GM23338 (cell line): ENCODE measurements at regions not wholly inside any gene's neighbourhood (a gene's known extent, or its start where the extent isn't known, plus 50 kb on each side); places are given as distances from the start of the nearest gene placed in this dataset.

Experiments used
- CREB1 ChIP-seq: fragments of 250-450 bp; sonication (Bioruptor Pico); IDR thresholded peaks from 2 replicates; pipeline ENCODE4 v1.5.0; 2020; ENCODE audit warnings: low read depth, mild to moderate bottlenecking, moderate library complexity
- EZH2 ChIP-seq: fragments of 200-600 bp; sonication (generic); IDR thresholded peaks from one replicate; pipeline ENCODE4 v1.8.0; 2017; ENCODE audit warnings: antibody characterized with exemption, mild to moderate bottlenecking, low read depth; ENCODE audit not compliant: unreplicated experiment
- EZH2phosphoT487 ChIP-seq: fragments of 200-600 bp; sonication (generic); IDR thresholded peaks from one replicate; pipeline ENCODE4 v1.8.1; 2018; ENCODE audit warnings: antibody characterized with exemption; ENCODE audit not compliant: unreplicated experiment
- JUNB ChIP-seq: IDR thresholded peaks from one replicate; pipeline ENCODE4 v1.6.1; 2016; ENCODE audit warnings: antibody characterized with exemption; ENCODE audit not compliant: unreplicated experiment
- NANOG ChIP-seq: IDR thresholded peaks from 2 replicates; pipeline ENCODE4 v1.6.1; 2016; ENCODE audit warnings: antibody characterized with exemption, borderline replicate concordance
- POLR2AphosphoS5 ChIP-seq: IDR thresholded peaks from 2 replicates; pipeline ENCODE4 v1.6.1; 2016; ENCODE audit warnings: antibody characterized with exemption, low read depth
- STAT1 ChIP-seq: IDR thresholded peaks from one replicate; pipeline ENCODE4 v1.6.1; 2016; ENCODE audit warnings: antibody characterized with exemption; ENCODE audit not compliant: unreplicated experiment
- TF ChIP-seq, protein P1 (sequence below), 2 experiments: fragments of 200-600 bp in 1 of 2; sonication (generic) in 1 of 2; conservative IDR thresholded peaks; 2 replicates each; pipeline versions ENCODE4 v1.5.1 to v1.6.1; 2016 to 2017; ENCODE audit warnings: antibody characterized with exemption in 2 of 2, low read depth in 2 of 2, mild to moderate bottlenecking in 2 of 2, moderate library complexity in 1 of 2
- TF ChIP-seq, protein P2 (sequence below): IDR thresholded peaks from one replicate; pipeline ENCODE4 v1.6.1; 2018; ENCODE audit warnings: antibody characterized with exemption; ENCODE audit not compliant: unreplicated experiment
- TF ChIP-seq, protein P3 (sequence below): fragments of 250-450 bp; sonication (Bioruptor Pico); IDR thresholded peaks from 2 replicates; pipeline ENCODE4 v1.5.0; 2020; ENCODE audit warnings: mild to moderate bottlenecking, moderate library complexity

- TF ChIP-seq, protein P1, sequence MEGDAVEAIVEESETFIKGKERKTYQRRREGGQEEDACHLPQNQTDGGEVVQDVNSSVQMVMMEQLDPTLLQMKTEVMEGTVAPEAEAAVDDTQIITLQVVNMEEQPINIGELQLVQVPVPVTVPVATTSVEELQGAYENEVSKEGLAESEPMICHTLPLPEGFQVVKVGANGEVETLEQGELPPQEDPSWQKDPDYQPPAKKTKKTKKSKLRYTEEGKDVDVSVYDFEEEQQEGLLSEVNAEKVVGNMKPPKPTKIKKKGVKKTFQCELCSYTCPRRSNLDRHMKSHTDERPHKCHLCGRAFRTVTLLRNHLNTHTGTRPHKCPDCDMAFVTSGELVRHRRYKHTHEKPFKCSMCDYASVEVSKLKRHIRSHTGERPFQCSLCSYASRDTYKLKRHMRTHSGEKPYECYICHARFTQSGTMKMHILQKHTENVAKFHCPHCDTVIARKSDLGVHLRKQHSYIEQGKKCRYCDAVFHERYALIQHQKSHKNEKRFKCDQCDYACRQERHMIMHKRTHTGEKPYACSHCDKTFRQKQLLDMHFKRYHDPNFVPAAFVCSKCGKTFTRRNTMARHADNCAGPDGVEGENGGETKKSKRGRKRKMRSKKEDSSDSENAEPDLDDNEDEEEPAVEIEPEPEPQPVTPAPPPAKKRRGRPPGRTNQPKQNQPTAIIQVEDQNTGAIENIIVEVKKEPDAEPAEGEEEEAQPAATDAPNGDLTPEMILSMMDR (conservative IDR thresholded peaks at IDR 0.05; ENCODE audit: low read depth in 2 of 2) = no peak
- TF ChIP-seq POLR2AphosphoS5 = no peak
- TF ChIP-seq EZH2 = no peak
- TF ChIP-seq, protein P2, sequence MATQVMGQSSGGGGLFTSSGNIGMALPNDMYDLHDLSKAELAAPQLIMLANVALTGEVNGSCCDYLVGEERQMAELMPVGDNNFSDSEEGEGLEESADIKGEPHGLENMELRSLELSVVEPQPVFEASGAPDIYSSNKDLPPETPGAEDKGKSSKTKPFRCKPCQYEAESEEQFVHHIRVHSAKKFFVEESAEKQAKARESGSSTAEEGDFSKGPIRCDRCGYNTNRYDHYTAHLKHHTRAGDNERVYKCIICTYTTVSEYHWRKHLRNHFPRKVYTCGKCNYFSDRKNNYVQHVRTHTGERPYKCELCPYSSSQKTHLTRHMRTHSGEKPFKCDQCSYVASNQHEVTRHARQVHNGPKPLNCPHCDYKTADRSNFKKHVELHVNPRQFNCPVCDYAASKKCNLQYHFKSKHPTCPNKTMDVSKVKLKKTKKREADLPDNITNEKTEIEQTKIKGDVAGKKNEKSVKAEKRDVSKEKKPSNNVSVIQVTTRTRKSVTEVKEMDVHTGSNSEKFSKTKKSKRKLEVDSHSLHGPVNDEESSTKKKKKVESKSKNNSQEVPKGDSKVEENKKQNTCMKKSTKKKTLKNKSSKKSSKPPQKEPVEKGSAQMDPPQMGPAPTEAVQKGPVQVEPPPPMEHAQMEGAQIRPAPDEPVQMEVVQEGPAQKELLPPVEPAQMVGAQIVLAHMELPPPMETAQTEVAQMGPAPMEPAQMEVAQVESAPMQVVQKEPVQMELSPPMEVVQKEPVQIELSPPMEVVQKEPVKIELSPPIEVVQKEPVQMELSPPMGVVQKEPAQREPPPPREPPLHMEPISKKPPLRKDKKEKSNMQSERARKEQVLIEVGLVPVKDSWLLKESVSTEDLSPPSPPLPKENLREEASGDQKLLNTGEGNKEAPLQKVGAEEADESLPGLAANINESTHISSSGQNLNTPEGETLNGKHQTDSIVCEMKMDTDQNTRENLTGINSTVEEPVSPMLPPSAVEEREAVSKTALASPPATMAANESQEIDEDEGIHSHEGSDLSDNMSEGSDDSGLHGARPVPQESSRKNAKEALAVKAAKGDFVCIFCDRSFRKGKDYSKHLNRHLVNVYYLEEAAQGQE = no peak
- TF ChIP-seq JUNB = no peak
- TF ChIP-seq, protein P3, sequence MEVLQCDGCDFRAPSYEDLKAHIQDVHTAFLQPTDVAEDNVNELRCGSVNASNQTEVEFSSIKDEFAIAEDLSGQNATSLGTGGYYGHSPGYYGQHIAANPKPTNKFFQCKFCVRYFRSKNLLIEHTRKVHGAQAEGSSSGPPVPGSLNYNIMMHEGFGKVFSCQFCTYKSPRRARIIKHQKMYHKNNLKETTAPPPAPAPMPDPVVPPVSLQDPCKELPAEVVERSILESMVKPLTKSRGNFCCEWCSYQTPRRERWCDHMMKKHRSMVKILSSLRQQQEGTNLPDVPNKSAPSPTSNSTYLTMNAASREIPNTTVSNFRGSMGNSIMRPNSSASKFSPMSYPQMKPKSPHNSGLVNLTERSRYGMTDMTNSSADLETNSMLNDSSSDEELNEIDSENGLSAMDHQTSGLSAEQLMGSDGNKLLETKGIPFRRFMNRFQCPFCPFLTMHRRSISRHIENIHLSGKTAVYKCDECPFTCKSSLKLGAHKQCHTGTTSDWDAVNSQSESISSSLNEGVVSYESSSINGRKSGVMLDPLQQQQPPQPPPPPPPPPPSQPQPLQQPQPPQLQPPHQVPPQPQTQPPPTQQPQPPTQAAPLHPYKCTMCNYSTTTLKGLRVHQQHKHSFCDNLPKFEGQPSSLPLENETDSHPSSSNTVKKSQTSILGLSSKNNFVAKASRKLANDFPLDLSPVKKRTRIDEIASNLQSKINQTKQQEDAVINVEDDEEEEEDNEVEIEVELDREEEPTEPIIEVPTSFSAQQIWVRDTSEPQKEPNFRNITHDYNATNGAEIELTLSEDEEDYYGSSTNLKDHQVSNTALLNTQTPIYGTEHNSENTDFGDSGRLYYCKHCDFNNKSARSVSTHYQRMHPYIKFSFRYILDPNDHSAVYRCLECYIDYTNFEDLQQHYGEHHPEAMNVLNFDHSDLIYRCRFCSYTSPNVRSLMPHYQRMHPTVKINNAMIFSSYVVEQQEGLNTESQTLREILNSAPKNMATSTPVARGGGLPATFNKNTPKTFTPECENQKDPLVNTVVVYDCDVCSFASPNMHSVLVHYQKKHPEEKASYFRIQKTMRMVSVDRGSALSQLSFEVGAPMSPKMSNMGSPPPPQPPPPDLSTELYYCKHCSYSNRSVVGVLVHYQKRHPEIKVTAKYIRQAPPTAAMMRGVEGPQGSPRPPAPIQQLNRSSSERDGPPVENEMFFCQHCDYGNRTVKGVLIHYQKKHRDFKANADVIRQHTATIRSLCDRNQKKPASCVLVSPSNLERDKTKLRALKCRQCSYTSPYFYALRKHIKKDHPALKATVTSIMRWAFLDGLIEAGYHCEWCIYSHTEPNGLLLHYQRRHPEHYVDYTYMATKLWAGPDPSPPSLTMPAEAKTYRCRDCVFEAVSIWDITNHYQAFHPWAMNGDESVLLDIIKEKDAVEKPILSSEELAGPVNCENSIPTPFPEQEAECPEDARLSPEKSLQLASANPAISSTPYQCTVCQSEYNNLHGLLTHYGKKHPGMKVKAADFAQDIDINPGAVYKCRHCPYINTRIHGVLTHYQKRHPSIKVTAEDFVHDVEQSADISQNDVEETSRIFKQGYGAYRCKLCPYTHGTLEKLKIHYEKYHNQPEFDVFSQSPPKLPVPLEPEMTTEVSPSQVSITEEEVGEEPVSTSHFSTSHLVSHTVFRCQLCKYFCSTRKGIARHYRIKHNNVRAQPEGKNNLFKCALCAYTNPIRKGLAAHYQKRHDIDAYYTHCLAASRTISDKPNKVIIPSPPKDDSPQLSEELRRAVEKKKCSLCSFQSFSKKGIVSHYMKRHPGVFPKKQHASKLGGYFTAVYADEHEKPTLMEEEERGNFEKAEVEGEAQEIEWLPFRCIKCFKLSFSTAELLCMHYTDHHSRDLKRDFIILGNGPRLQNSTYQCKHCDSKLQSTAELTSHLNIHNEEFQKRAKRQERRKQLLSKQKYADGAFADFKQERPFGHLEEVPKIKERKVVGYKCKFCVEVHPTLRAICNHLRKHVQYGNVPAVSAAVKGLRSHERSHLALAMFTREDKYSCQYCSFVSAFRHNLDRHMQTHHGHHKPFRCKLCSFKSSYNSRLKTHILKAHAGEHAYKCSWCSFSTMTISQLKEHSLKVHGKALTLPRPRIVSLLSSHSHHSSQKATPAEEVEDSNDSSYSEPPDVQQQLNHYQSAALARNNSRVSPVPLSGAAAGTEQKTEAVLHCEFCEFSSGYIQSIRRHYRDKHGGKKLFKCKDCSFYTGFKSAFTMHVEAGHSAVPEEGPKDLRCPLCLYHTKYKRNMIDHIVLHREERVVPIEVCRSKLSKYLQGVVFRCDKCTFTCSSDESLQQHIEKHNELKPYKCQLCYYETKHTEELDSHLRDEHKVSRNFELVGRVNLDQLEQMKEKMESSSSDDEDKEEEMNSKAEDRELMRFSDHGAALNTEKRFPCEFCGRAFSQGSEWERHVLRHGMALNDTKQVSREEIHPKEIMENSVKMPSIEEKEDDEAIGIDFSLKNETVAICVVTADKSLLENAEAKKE (CRISPR knock-in tag) = no peak
- TF ChIP-seq NANOG = no peak
- no peak for TF ChIP-seq EZH2phosphoT487
- TF ChIP-seq STAT1 = no peak
- no peak for TF ChIP-seq CREB1
Measured at GRCh38 chr12:114779647-114780046, 95.7 kb upstream of the TBX3 start.
